GM23338 (cell line): ENCODE measurements at regions not wholly inside any gene's neighbourhood (a gene's known extent, or its start where the extent isn't known, plus 50 kb on each side); places are given as distances from the start of the nearest gene placed in this dataset.

Source experiments
- CREB1 ChIP-seq: fragments of 250-450 bp; sonication (Bioruptor Pico); IDR thresholded peaks from 2 replicates; pipeline ENCODE4 v1.5.0; 2020; ENCODE audit warnings: low read depth, mild to moderate bottlenecking, moderate library complexity
- EZH2 ChIP-seq: fragments of 200-600 bp; sonication (generic); IDR thresholded peaks from one replicate; pipeline ENCODE4 v1.8.0; 2017; ENCODE audit warnings: antibody characterized with exemption, mild to moderate bottlenecking, low read depth; ENCODE audit not compliant: unreplicated experiment
- EZH2phosphoT487 ChIP-seq: fragments of 200-600 bp; sonication (generic); IDR thresholded peaks from one replicate; pipeline ENCODE4 v1.8.1; 2018; ENCODE audit warnings: antibody characterized with exemption; ENCODE audit not compliant: unreplicated experiment
- JUNB ChIP-seq: IDR thresholded peaks from one replicate; pipeline ENCODE4 v1.6.1; 2016; ENCODE audit warnings: antibody characterized with exemption; ENCODE audit not compliant: unreplicated experiment
- POLR2AphosphoS5 ChIP-seq: IDR thresholded peaks from 2 replicates; pipeline ENCODE4 v1.6.1; 2016; ENCODE audit warnings: antibody characterized with exemption, low read depth
- STAT1 ChIP-seq: IDR thresholded peaks from one replicate; pipeline ENCODE4 v1.6.1; 2016; ENCODE audit warnings: antibody characterized with exemption; ENCODE audit not compliant: unreplicated experiment
- ZNF114 ChIP-seq: fragments of 250-450 bp; sonication (Bioruptor Pico); IDR thresholded peaks from 2 replicates; pipeline ENCODE4 v1.5.0; 2020; ENCODE audit warnings: mild to moderate bottlenecking, moderate library complexity
- ZNF331 ChIP-seq: fragments of 250-450 bp; sonication (Bioruptor Pico); IDR thresholded peaks from 2 replicates; pipeline ENCODE4 v1.5.0; 2020; ENCODE audit warnings: low read depth, mild to moderate bottlenecking, moderate library complexity
- TF ChIP-seq, protein P1 (sequence below), 2 experiments: fragments of 200-600 bp in 1 of 2; sonication (generic) in 1 of 2; conservative IDR thresholded peaks; 2 replicates each; pipeline versions ENCODE4 v1.5.1 to v1.6.1; 2016 to 2017; ENCODE audit warnings: antibody characterized with exemption in 2 of 2, low read depth in 2 of 2, mild to moderate bottlenecking in 2 of 2, moderate library complexity in 1 of 2
- TF ChIP-seq, protein P2 (sequence below): fragments of 250-450 bp; sonication (Bioruptor Pico); IDR thresholded peaks from 2 replicates; pipeline ENCODE4 v1.5.0; 2020; ENCODE audit warnings: mild to moderate bottlenecking, moderate library complexity
- TF ChIP-seq, protein P3 (sequence below): IDR thresholded peaks from one replicate; pipeline ENCODE4 v1.6.1; 2018; ENCODE audit warnings: antibody characterized with exemption; ENCODE audit not compliant: unreplicated experiment
- TF ChIP-seq, protein P4 (sequence below): IDR thresholded peaks from 2 replicates; pipeline ENCODE4 v1.6.1; 2016; ENCODE audit warnings: antibody characterized with exemption

DNA sequence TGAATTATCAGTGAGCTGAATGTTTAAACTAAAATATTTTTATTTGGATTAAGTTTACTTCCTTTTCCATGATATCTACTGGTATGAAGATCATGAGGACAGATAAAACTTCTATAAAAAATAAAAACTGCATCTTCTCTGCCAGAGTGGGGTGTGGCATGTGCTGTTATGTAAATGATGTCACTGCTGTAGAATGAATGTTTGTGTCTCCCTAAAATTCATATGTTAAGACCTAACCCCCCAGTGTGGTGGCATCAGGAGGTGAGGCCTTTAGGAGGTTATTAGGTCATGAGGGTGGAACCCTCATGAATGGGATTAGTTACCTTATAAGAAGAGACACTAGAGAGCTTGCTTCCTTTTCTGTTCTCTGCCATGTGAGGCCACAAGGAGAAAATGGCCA, 178.7 kb upstream of the DPH6 start:
- TF ChIP-seq, protein P1, sequence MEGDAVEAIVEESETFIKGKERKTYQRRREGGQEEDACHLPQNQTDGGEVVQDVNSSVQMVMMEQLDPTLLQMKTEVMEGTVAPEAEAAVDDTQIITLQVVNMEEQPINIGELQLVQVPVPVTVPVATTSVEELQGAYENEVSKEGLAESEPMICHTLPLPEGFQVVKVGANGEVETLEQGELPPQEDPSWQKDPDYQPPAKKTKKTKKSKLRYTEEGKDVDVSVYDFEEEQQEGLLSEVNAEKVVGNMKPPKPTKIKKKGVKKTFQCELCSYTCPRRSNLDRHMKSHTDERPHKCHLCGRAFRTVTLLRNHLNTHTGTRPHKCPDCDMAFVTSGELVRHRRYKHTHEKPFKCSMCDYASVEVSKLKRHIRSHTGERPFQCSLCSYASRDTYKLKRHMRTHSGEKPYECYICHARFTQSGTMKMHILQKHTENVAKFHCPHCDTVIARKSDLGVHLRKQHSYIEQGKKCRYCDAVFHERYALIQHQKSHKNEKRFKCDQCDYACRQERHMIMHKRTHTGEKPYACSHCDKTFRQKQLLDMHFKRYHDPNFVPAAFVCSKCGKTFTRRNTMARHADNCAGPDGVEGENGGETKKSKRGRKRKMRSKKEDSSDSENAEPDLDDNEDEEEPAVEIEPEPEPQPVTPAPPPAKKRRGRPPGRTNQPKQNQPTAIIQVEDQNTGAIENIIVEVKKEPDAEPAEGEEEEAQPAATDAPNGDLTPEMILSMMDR (conservative IDR thresholded peaks at IDR 0.05; ENCODE audit: low read depth in 2 of 2): no peak
- TF ChIP-seq POLR2AphosphoS5: no peak
- no peak for TF ChIP-seq EZH2
- TF ChIP-seq, protein P2, sequence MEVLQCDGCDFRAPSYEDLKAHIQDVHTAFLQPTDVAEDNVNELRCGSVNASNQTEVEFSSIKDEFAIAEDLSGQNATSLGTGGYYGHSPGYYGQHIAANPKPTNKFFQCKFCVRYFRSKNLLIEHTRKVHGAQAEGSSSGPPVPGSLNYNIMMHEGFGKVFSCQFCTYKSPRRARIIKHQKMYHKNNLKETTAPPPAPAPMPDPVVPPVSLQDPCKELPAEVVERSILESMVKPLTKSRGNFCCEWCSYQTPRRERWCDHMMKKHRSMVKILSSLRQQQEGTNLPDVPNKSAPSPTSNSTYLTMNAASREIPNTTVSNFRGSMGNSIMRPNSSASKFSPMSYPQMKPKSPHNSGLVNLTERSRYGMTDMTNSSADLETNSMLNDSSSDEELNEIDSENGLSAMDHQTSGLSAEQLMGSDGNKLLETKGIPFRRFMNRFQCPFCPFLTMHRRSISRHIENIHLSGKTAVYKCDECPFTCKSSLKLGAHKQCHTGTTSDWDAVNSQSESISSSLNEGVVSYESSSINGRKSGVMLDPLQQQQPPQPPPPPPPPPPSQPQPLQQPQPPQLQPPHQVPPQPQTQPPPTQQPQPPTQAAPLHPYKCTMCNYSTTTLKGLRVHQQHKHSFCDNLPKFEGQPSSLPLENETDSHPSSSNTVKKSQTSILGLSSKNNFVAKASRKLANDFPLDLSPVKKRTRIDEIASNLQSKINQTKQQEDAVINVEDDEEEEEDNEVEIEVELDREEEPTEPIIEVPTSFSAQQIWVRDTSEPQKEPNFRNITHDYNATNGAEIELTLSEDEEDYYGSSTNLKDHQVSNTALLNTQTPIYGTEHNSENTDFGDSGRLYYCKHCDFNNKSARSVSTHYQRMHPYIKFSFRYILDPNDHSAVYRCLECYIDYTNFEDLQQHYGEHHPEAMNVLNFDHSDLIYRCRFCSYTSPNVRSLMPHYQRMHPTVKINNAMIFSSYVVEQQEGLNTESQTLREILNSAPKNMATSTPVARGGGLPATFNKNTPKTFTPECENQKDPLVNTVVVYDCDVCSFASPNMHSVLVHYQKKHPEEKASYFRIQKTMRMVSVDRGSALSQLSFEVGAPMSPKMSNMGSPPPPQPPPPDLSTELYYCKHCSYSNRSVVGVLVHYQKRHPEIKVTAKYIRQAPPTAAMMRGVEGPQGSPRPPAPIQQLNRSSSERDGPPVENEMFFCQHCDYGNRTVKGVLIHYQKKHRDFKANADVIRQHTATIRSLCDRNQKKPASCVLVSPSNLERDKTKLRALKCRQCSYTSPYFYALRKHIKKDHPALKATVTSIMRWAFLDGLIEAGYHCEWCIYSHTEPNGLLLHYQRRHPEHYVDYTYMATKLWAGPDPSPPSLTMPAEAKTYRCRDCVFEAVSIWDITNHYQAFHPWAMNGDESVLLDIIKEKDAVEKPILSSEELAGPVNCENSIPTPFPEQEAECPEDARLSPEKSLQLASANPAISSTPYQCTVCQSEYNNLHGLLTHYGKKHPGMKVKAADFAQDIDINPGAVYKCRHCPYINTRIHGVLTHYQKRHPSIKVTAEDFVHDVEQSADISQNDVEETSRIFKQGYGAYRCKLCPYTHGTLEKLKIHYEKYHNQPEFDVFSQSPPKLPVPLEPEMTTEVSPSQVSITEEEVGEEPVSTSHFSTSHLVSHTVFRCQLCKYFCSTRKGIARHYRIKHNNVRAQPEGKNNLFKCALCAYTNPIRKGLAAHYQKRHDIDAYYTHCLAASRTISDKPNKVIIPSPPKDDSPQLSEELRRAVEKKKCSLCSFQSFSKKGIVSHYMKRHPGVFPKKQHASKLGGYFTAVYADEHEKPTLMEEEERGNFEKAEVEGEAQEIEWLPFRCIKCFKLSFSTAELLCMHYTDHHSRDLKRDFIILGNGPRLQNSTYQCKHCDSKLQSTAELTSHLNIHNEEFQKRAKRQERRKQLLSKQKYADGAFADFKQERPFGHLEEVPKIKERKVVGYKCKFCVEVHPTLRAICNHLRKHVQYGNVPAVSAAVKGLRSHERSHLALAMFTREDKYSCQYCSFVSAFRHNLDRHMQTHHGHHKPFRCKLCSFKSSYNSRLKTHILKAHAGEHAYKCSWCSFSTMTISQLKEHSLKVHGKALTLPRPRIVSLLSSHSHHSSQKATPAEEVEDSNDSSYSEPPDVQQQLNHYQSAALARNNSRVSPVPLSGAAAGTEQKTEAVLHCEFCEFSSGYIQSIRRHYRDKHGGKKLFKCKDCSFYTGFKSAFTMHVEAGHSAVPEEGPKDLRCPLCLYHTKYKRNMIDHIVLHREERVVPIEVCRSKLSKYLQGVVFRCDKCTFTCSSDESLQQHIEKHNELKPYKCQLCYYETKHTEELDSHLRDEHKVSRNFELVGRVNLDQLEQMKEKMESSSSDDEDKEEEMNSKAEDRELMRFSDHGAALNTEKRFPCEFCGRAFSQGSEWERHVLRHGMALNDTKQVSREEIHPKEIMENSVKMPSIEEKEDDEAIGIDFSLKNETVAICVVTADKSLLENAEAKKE (CRISPR knock-in tag): no peak
- TF ChIP-seq, protein P3, sequence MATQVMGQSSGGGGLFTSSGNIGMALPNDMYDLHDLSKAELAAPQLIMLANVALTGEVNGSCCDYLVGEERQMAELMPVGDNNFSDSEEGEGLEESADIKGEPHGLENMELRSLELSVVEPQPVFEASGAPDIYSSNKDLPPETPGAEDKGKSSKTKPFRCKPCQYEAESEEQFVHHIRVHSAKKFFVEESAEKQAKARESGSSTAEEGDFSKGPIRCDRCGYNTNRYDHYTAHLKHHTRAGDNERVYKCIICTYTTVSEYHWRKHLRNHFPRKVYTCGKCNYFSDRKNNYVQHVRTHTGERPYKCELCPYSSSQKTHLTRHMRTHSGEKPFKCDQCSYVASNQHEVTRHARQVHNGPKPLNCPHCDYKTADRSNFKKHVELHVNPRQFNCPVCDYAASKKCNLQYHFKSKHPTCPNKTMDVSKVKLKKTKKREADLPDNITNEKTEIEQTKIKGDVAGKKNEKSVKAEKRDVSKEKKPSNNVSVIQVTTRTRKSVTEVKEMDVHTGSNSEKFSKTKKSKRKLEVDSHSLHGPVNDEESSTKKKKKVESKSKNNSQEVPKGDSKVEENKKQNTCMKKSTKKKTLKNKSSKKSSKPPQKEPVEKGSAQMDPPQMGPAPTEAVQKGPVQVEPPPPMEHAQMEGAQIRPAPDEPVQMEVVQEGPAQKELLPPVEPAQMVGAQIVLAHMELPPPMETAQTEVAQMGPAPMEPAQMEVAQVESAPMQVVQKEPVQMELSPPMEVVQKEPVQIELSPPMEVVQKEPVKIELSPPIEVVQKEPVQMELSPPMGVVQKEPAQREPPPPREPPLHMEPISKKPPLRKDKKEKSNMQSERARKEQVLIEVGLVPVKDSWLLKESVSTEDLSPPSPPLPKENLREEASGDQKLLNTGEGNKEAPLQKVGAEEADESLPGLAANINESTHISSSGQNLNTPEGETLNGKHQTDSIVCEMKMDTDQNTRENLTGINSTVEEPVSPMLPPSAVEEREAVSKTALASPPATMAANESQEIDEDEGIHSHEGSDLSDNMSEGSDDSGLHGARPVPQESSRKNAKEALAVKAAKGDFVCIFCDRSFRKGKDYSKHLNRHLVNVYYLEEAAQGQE: no peak
- no peak for TF ChIP-seq EZH2phosphoT487
- no peak for TF ChIP-seq ZNF331
- no peak for TF ChIP-seq JUNB
- TF ChIP-seq ZNF114: no peak
- no peak for TF ChIP-seq CREB1 (CRISPR knock-in tag)
- no peak for TF ChIP-seq STAT1
- TF ChIP-seq, protein P4, sequence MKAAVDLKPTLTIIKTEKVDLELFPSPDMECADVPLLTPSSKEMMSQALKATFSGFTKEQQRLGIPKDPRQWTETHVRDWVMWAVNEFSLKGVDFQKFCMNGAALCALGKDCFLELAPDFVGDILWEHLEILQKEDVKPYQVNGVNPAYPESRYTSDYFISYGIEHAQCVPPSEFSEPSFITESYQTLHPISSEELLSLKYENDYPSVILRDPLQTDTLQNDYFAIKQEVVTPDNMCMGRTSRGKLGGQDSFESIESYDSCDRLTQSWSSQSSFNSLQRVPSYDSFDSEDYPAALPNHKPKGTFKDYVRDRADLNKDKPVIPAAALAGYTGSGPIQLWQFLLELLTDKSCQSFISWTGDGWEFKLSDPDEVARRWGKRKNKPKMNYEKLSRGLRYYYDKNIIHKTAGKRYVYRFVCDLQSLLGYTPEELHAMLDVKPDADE: no peak
